ENCODE measurements at regions not wholly inside any gene's neighbourhood (a gene's known extent, or its start where the extent isn't known, plus 50 kb on each side); places are given as distances from the start of the nearest gene placed in this dataset.
"Not testable (repeated sequence)": the region's sequence is repeated elsewhere in the genome, so short reads cannot be mapped to it uniquely, and the experiment has no call there.

GRCh38 chr9:1554081-1555035, 460.8 kb upstream of the SMARCA2 start:
- Histone ChIP-seq H3K27ac (no peak overlapping the region), H3K4me1 (no peaks in the 10 kb centered on the region), H3K27me3 (peaks cover 0 to 3% (median 0%) of the 10 kb centered on the region in 4 donors), H3K36me3 (no peaks in the 10 kb centered on the region), H3K4me3 (no peak overlapping the region), H3K9me3 (no peaks in the 10 kb centered on the region)
- no peak for DNase-seq
- WGBS, 2 donors, result 54 to 67% methylated on average over 5 of the region's 5 CpGs
- intact Hi-C loops (cut with DNase I), result no loop called here
- TF ChIP-seq CTCF (IDR thresholded peaks at IDR 0.05), result no peak
- FAIRE-seq, result no peak
- no peak for ATAC-seq

GRCh38 chr9:1558666-1559065, 456.5 kb upstream of the SMARCA2 start:
- H3K9me3 ChIP-seq; H3K27ac ChIP-seq; H3K4me1 ChIP-seq; H3K27me3 ChIP-seq; H3K36me3 ChIP-seq; H3K4me3 ChIP-seq; FAIRE-seq; intact Hi-C loops (cut with DNase I); ATAC-seq: not testable (repeated sequence)
- 83 to 91% methylated on average over 10 of the region's 10 CpGs for WGBS, 2 donors
- DNase-seq, result peak in 1 of 6 donors; percentile 25

DNA sequence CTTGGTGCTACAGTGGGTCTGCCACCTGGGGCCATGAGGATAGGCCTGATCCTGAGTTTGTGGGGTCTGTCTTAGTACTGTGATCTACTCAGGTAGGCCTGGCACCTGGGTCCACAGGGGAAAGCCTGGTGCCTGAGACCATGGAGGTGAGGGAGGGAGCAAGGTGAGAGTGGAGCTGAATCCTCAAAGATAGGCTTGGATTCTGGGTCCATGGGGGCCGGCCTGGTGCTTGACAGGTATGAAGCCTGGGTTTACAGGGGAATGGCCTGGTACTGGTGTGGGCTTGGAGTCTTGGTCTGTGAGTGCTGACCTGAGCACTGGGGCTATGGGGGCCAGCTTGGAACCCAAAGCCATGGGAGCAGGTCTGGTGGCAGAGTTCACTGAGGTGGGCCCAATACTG, 439.2 kb upstream of the SMARCA2 start:
- intact Hi-C loops (cut with DNase I), result no loop called here
- Histone ChIP-seq H3K4me1 (no peaks in the 10 kb centered on the region), H3K9me3 (no peaks in the 10 kb centered on the region), H3K4me3 (no peak overlapping the region), H3K36me3 (no peaks in the 10 kb centered on the region), H3K27me3 (no peaks in the 10 kb centered on the region), H3K27ac (no peak overlapping the region)
- no peak for DNase-seq
- no peak for TF ChIP-seq CTCF (IDR thresholded peaks at IDR 0.05)
- WGBS, 2 donors, result 76 to 88% methylated on average over 1 of the region's 1 CpG
- FAIRE-seq, result no peak
- ATAC-seq, result no peak

DNA sequence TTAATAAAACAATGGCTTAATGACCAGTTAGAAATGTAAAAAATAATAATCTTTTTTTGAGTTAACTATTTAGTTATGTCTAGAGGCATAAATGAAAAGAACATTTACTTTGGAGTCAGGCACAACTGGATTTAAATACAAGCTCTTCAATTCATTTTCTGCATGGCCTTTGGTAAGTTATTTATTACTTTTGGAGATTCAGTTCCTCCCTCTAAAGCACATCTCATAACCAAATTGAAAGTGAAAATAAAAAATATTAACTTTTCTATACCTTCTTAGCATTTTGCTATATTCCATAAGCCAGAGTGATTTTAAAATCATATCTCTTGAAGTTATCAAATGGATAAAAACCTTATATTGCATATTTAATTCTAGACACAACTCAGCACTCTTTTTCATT, 434.9 kb upstream of the SMARCA2 start:
- Histone ChIP-seq H3K27me3 (no peaks in the 10 kb centered on the region), H3K9me3 (no peaks in the 10 kb centered on the region), H3K36me3 (no peaks in the 10 kb centered on the region), H3K4me1 (no peaks in the 10 kb centered on the region), H3K4me3 (no peak overlapping the region), H3K27ac (no peak overlapping the region)
- DNase-seq (no peak), ATAC-seq (no peak), FAIRE-seq (no peak)
- intact Hi-C loops (cut with DNase I), result no loop called here
- TF ChIP-seq CTCF (IDR thresholded peaks at IDR 0.05), result no peak

- DNase-seq (no peak), FAIRE-seq (no peak), ATAC-seq (no peak)
- H3K36me3 ChIP-seq, result no peaks in the 10 kb centered on the region
- H3K4me1 ChIP-seq, result no peaks in the 10 kb centered on the region
- intact Hi-C loops (cut with DNase I), result no loop called here
- no peak overlapping the region for H3K27ac ChIP-seq
- no peak overlapping the region for H3K4me3 ChIP-seq
- H3K9me3 ChIP-seq, result no peaks in the 10 kb centered on the region
- no peaks in the 10 kb centered on the region for H3K27me3 ChIP-seq
- TF ChIP-seq CTCF (IDR thresholded peaks at IDR 0.05), result no peak
Observed at GRCh38 chr9:1581926-1582325, 433.2 kb upstream of the SMARCA2 start.

Measured in pancreas (tissue), 10 donors.